Esophagus muscularis mucosa (tissue), 4 donors: ENCODE measurements at regions not wholly inside any gene's neighbourhood (a gene's known extent, or its start where the extent isn't known, plus 50 kb on each side); places are given as distances from the start of the nearest gene placed in this dataset.

Experiments used
- DNase-seq: peaks from one replicate; pipeline ENCODE4 v3.0.0-alpha.2; 2017; ENCODE audit errors: extremely low spot score
- H3K27ac ChIP-seq, 4 donors: fragments of 200-600 bp; sonication (generic); replicated peaks in 1 of 4; 1 replicate in 3 of 4; 2 replicates in 1 of 4; pipeline ENCODE4 v1.5.1; 2016 to 2019; ENCODE audit warnings: mild to moderate bottlenecking in 1 of 4
- H3K27me3 ChIP-seq, 4 donors: fragments of 200-600 bp; sonication (generic); one replicate each; pipeline versions ENCODE4 v1.5.1 to v1.6.0; 2016 to 2019
- H3K36me3 ChIP-seq, 4 donors: fragments of 200-600 bp; sonication (generic); one replicate each; pipeline ENCODE4 v1.5.1; 2016 to 2019
- H3K4me1 ChIP-seq, 4 donors: fragments of 200-600 bp; sonication (generic); one replicate each; pipeline ENCODE4 v1.5.1; 2016 to 2019
- H3K4me3 ChIP-seq, 4 donors: fragments of 200-600 bp; sonication (generic); 1 replicate in 2 of 4; 2 replicates in 2 of 4; pipeline ENCODE4 v1.5.1; 2016 to 2019; ENCODE audit warnings: mild to moderate bottlenecking in 4 of 4, moderate library complexity in 1 of 4
- H3K9me3 ChIP-seq, 4 donors: fragments of 200-600 bp; sonication (generic); 1 replicate in 3 of 4; 2 replicates in 1 of 4; pipeline ENCODE4 v1.5.1; 2016 to 2019
- CTCF ChIP-seq, 3 experiments: fragments of 200-600 bp in 2 of 3; fragments of 450-650 bp in 1 of 3; sonication (generic) in 2 of 3; IDR thresholded peaks; one replicate each; pipeline ENCODE4 v1.5.1; 2017 to 2019; ENCODE audit warnings: antibody characterized with exemption in 3 of 3, mild to moderate bottlenecking in 2 of 3, moderate library complexity in 1 of 3
- EP300 ChIP-seq: sonication (generic); formaldehyde crosslinking; IDR thresholded peaks from one replicate; pipeline ENCODE4 v1.6.1; 2017; ENCODE audit warnings: antibody characterized with exemption
- POLR2A ChIP-seq: fragments of 450-650 bp; IDR thresholded peaks from one replicate; pipeline ENCODE4 v1.6.1; 2017; ENCODE audit warnings: antibody characterized with exemption, moderate library complexity, mild to moderate bottlenecking, low read depth
- POLR2AphosphoS5 ChIP-seq, 2 donors: sonication (generic); formaldehyde crosslinking; IDR thresholded peaks; one replicate each; pipeline ENCODE4 v1.6.1; 2017; ENCODE audit warnings: antibody characterized with exemption in 2 of 2
- WGBS: methylation state at CpG from one replicate; pipeline ENCODE4 v1.1.5; 2018; 5-methylcytosine and 5-hydroxymethylcytosine counted together
- intact Hi-C: fragments of 100-400 bp; cut with DNase I; formaldehyde crosslinking; loops from one replicate; pipeline ENCODE4 v1.15.1; 2023

- no peak for DNase-seq
- no peaks in the 10 kb centered on the region for H3K4me1 ChIP-seq
- no peaks in the 10 kb centered on the region for H3K27me3 ChIP-seq
- H3K4me3 ChIP-seq = no peak overlapping the region
- H3K9me3 ChIP-seq = no peaks in the 10 kb centered on the region
- no peak for TF ChIP-seq POLR2AphosphoS5 (IDR thresholded peaks at IDR 0.05)
- no peak for TF ChIP-seq EP300
- TF ChIP-seq CTCF (IDR thresholded peaks at IDR 0.05) = no peak
- TF ChIP-seq POLR2A = no peak
- no peak overlapping the region for H3K27ac ChIP-seq
- 79% methylated on average over 2 of the region's 2 CpGs for WGBS
- intact Hi-C loops = no loop called here
- H3K36me3 ChIP-seq = no peaks in the 10 kb centered on the region
These were observed 189.0 kb upstream of the DAB1 start for GRCh38 chr1:57612833-57613232.

GRCh38 chr1:57605933-57606332 lies 182.1 kb upstream of the DAB1 start:
- Histone ChIP-seq H3K27ac (no peak overlapping the region), H3K36me3 (no peaks in the 10 kb centered on the region), H3K4me1 (no peaks in the 10 kb centered on the region), H3K4me3 (no peak overlapping the region), H3K27me3 (no peaks in the 10 kb centered on the region), H3K9me3 (no peaks in the 10 kb centered on the region)
- intact Hi-C loops = no loop called here
- WGBS = 86% methylated on average over 8 of the region's 8 CpGs
- DNase-seq = no peak
- no peak for TF ChIP-seq CTCF (IDR thresholded peaks at IDR 0.05)
- TF ChIP-seq POLR2AphosphoS5 (IDR thresholded peaks at IDR 0.05) = no peak
- TF ChIP-seq POLR2A = no peak
- TF ChIP-seq EP300 = no peak

- Histone ChIP-seq H3K9me3 (no peaks in the 10 kb centered on the region), H3K27me3 (no peaks in the 10 kb centered on the region), H3K4me1 (peaks cover 8 to 13% (median 11%) of the 10 kb centered on the region in 4 donors), H3K36me3 (no peaks in the 10 kb centered on the region), H3K27ac (no peak overlapping the region), H3K4me3 (no peak overlapping the region)
- TF ChIP-seq POLR2AphosphoS5 (IDR thresholded peaks at IDR 0.05) (no peak), CTCF (IDR thresholded peaks at IDR 0.05) (no peak), POLR2A (no peak), EP300 (no peak)
- intact Hi-C loops = no loop called here
- 92% methylated on average over 6 of the region's 6 CpGs for WGBS
- DNase-seq = no peak
These were observed 179.8 kb upstream of the DAB1 start for GRCh38 chr1:57603696-57604095.

- WGBS = 91% methylated on average over 3 of the region's 3 CpGs
- Histone ChIP-seq H3K9me3 (no peaks in the 10 kb centered on the region), H3K36me3 (no peaks in the 10 kb centered on the region), H3K4me3 (no peak overlapping the region), H3K4me1 (peaks cover 8 to 16% (median 14%) of the 10 kb centered on the region in 4 donors), H3K27ac (no peak overlapping the region), H3K27me3 (no peaks in the 10 kb centered on the region)
- TF ChIP-seq POLR2AphosphoS5 (IDR thresholded peaks at IDR 0.05) (no peak), EP300 (no peak), CTCF (IDR thresholded peaks at IDR 0.05) (no peak), POLR2A (no peak)
- intact Hi-C loops = no loop called here
- no peak for DNase-seq
These were observed 176.6 kb upstream of the DAB1 start for GRCh38 chr1:57600424-57600823.

- DNase-seq = no peak
- Histone ChIP-seq H3K4me3 (no peak overlapping the region), H3K9me3 (no peaks in the 10 kb centered on the region), H3K4me1 (peaks cover 8 to 16% (median 14%) of the 10 kb centered on the region in 4 donors), H3K36me3 (no peaks in the 10 kb centered on the region), H3K27me3 (no peaks in the 10 kb centered on the region), H3K27ac (no peak overlapping the region)
- intact Hi-C loops = no loop called here
- no peak for TF ChIP-seq EP300
- no peak for TF ChIP-seq CTCF (IDR thresholded peaks at IDR 0.05)
- TF ChIP-seq POLR2A = no peak
- TF ChIP-seq POLR2AphosphoS5 (IDR thresholded peaks at IDR 0.05) = no peak
- WGBS = 38% methylated on average over 7 of the region's 8 CpGs
These were observed 175.6 kb upstream of the DAB1 start for GRCh38 chr1:57599236-57599994.
